SK-N-SH (cell line): ENCODE measurements at regions not wholly inside any gene's neighbourhood (a gene's known extent, or its start where the extent isn't known, plus 50 kb on each side); places are given as distances from the start of the nearest gene placed in this dataset.
"Not testable (repeated sequence)": the region's sequence is repeated elsewhere in the genome, so short reads cannot be mapped to it uniquely, and the experiment has no call there.

Source experiments
- CTCF ChIA-PET: fragments of 300-600, 350-600 bp; formaldehyde crosslinking; extraction: SDS; loops from one replicate; lab custom pipeline; 2021; lab: Yijun Ruan, JAX
- POLR2A ChIA-PET: fragments of 350-600 bp; sonication (Branson Sonifier 250); formaldehyde crosslinking; extraction: SDS; loops from one replicate; lab custom pipeline; 2020; ENCODE audit warnings: antibody characterized with exemption, inconsistent platforms; lab: Yijun Ruan, JAX
- DNase-seq: peaks from one replicate; pipeline ENCODE4 v3.0.0; 2012
- H2AFZ ChIP-seq: fragments of 200-600 bp; sonication (generic); 2 replicates; pipeline ENCODE4 v1.8.1; 2016; ENCODE audit warnings: antibody characterized with exemption, mild to moderate bottlenecking, low read depth
- H3F3A ChIP-seq: fragments of 200-600 bp; sonication (generic); replicated peaks from 2 replicates; pipeline ENCODE3; 2016; ENCODE audit warnings: antibody characterized with exemption, mild to moderate bottlenecking; ENCODE audit not compliant: insufficient read depth
- H3K27ac ChIP-seq, 2 experiments: fragments of 200-500 bp in 1 of 2; fragments of 200-600 bp in 1 of 2; sonication (Bioruptor generic) in 1 of 2; sonication (generic), shearing (Covaris generic) in 1 of 2; 2 replicates each; pipeline versions ENCODE4 v1.5.1 to v1.6.1; 2014 to 2016; ENCODE audit warnings: low read depth in 2 of 2, inconsistent platforms in 1 of 2, low read length in 1 of 2, mild to moderate bottlenecking in 1 of 2, mixed read lengths in 1 of 2
- H3K27me3 ChIP-seq: fragments of 200-600 bp; sonication (generic), shearing (Covaris generic); 2 replicates; pipeline ENCODE4 v1.6.1; 2016; ENCODE audit warnings: mixed run types; ENCODE audit not compliant: insufficient read depth
- H3K36me3 ChIP-seq, 2 experiments: fragments of 200-500 bp in 1 of 2; fragments of 200-600 bp in 1 of 2; sonication (Bioruptor generic) in 1 of 2; sonication (generic) in 1 of 2; replicated peaks in 1 of 2; 2 replicates each; pipeline versions ENCODE3 to v1.5.1; 2014 to 2016; ENCODE audit warnings: low read length in 1 of 2, mild to moderate bottlenecking in 1 of 2; ENCODE audit not compliant: insufficient read depth in 2 of 2, control insufficient read depth in 1 of 2
- H3K4me1 ChIP-seq, 2 experiments: fragments of 200-500 bp in 1 of 2; fragments of 200-600 bp in 1 of 2; sonication (Bioruptor generic) in 1 of 2; sonication (generic), shearing (Covaris generic) in 1 of 2; 2 replicates each; pipeline versions ENCODE4 v1.5.1 to v1.6.1; 2014 to 2016; ENCODE audit warnings: low read depth in 1 of 2, low read length in 1 of 2, mixed run types in 1 of 2; ENCODE audit not compliant: insufficient read depth in 2 of 2, control insufficient read depth in 1 of 2
- H3K4me2 ChIP-seq: fragments of 200-600 bp; sonication (generic), shearing (Covaris generic); 2 replicates; pipeline ENCODE4 v1.6.1; 2017; ENCODE audit warnings: mixed run types
- H3K4me3 ChIP-seq, 2 experiments: fragments of 200-500 bp in 1 of 2; fragments of 200-600 bp in 1 of 2; sonication (Bioruptor generic) in 1 of 2; sonication (generic), shearing (Covaris generic) in 1 of 2; 2 replicates each; pipeline versions ENCODE4 v1.5.1 to v1.8.1; 2014 to 2016; ENCODE audit warnings: low read depth in 2 of 2, inconsistent platforms in 1 of 2, low read length in 1 of 2, mild to moderate bottlenecking in 1 of 2, mixed read lengths in 1 of 2, moderate library complexity in 1 of 2
- H3K79me2 ChIP-seq: fragments of 200-600 bp; sonication (generic); 2 replicates; pipeline ENCODE4 v1.8.1; 2017; ENCODE audit warnings: mild to moderate bottlenecking; ENCODE audit not compliant: insufficient read depth
- H3K9ac ChIP-seq: fragments of 200-600 bp; sonication (generic); 2 replicates; pipeline ENCODE4 v1.6.1; 2017; ENCODE audit warnings: mixed run types
- H3K9me2 ChIP-seq: fragments of 200-600 bp; sonication (generic); 2 replicates; pipeline ENCODE4 v1.6.1; 2017; ENCODE audit warnings: mixed run types
- H3K9me3 ChIP-seq: fragments of 200-600 bp; sonication (generic); 2 replicates; pipeline ENCODE4 v1.6.1; 2017; ENCODE audit warnings: mixed run types, mild to moderate bottlenecking, moderate library complexity
- H4K20me1 ChIP-seq: fragments of 200-600 bp; sonication (generic); 2 replicates; pipeline ENCODE4 v1.6.1; 2017; ENCODE audit warnings: mild to moderate bottlenecking, mixed run types; ENCODE audit not compliant: insufficient read depth
- CTCF ChIP-seq: fragments of 200-600 bp; sonication (generic); IDR thresholded peaks from 2 replicates; pipeline ENCODE4 v1.6.1; 2017; ENCODE audit warnings: antibody characterized with exemption, mild to moderate bottlenecking, moderate library complexity
- WGBS: methylation state at CpG from one replicate; pipeline ENCODE4 v1.1.6; 2017; ENCODE audit warnings: low lambda C conversion rate; 5-methylcytosine and 5-hydroxymethylcytosine counted together
- small RNA-seq, 7 experiments: library from RNA; depleted of rRNA; stranded (forward); fragments of <200 nt; gene quantifications; one replicate each; pipeline ENCODE3, GENCODE V24; 2012

- POLR2A ChIA-PET, H3K9ac ChIP-seq: not testable (repeated sequence)
Observed at GRCh38 chr22:16897365-16897764, 72.2 kb upstream of the XKR3 start.

GRCh38 chr22:16891892-16892291 is 66.7 kb upstream of the XKR3 start:
- CTCF ChIA-PET: interaction anchor here (0.6 kb wide), 1 partner anchor 101 kb away, joined by 3 read pairs; no protein-coding TSS in a partner anchor
- H3K27ac ChIP-seq, H3K4me2 ChIP-seq, H3K4me3 ChIP-seq, H3K79me2 ChIP-seq, H3F3A ChIP-seq, H3K9me3 ChIP-seq, H3K9me2 ChIP-seq, H3K4me1 ChIP-seq, H3K27me3 ChIP-seq, H4K20me1 ChIP-seq, H3K9ac ChIP-seq, H2AFZ ChIP-seq, DNase-seq, H3K36me3 ChIP-seq, POLR2A ChIA-PET: not testable (repeated sequence)
- TF ChIP-seq CTCF: peak; percentile 66
- 1% methylated on average over 4 of the region's 4 CpGs for WGBS

More at GRCh38 chr22:16897365-16897764, 72.2 kb upstream of the XKR3 start:
- peak; percentile 40; the same call in 1 of the 2 replicates for TF ChIP-seq CTCF
- H4K20me1 ChIP-seq, H2AFZ ChIP-seq, H3K27ac ChIP-seq, H3K36me3 ChIP-seq, H3K4me2 ChIP-seq, H3K9me2 ChIP-seq, H3K27me3 ChIP-seq, H3F3A ChIP-seq, DNase-seq, H3K9me3 ChIP-seq, H3K4me1 ChIP-seq, H3K4me3 ChIP-seq, H3K79me2 ChIP-seq, CTCF ChIA-PET: not testable (repeated sequence)
- 0% methylated on average over 2 of the region's 2 CpGs for WGBS

- H3K4me3 ChIP-seq, H3K27ac ChIP-seq, H3K4me1 ChIP-seq, H3K9ac ChIP-seq, DNase-seq, H3F3A ChIP-seq, H3K9me2 ChIP-seq, H3K36me3 ChIP-seq, H3K9me3 ChIP-seq, H4K20me1 ChIP-seq, H3K27me3 ChIP-seq, H3K4me2 ChIP-seq, H2AFZ ChIP-seq, H3K79me2 ChIP-seq, POLR2A ChIA-PET, CTCF ChIA-PET: not testable (repeated sequence)
- WGBS: 0% methylated on average over 1 of the region's 1 CpG
Observed at GRCh38 chr22:16876339-16876738, 51.1 kb upstream of the XKR3 start.

Small RNA genes in the stretch of these regions (small RNA-seq; reads per million reads assigned to genes)
- gene AC006548.1 (0 reads per million in 7 experiments), gene MTND1P17 (0 reads per million in 7 experiments)
